ENCODE measurements at regions not wholly inside any gene's neighbourhood (a gene's known extent, or its start where the extent isn't known, plus 50 kb on each side); places are given as distances from the start of the nearest gene placed in this dataset.

DNA sequence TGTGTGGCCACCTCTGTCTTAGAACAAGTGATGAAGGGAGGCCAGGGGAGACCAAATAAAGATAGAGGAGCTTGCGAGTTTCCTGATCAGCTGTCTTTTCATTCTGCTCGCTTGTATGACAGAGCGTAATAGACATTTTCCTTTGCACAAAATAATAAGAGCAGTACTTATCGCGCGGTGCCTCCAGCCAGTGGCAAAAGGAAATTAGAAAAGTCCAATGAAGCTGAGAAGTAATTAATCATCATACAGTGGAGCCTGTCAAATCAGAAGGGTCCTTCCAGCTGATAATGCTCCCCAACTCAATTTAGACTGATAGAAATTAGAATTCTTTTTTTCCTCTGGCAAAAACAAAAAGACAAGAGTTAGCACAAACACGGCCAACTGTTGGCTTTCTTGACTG lies 307.0 kb upstream of the IRX5 start:
- Histone ChIP-seq H3K27me3 (ENCODE audit: control insufficient read depth, insufficient read depth, low read length) (no peaks in the 10 kb centered on the region), H3K4me3 (ENCODE audit: low read depth, low read length) (no peak overlapping the region), H3K4me1 (no peaks in the 10 kb centered on the region), H3K79me2 (no peaks in the 10 kb centered on the region), H3K9ac (no peak overlapping the region), H3K4me2 (ENCODE audit: low read length) (no peak overlapping the region), H3K36me3 (ENCODE audit: control insufficient read depth, insufficient read depth, low read length) (no peaks in the 10 kb centered on the region), H3K9me3 (ENCODE audit: control insufficient read depth, low read length) (no peaks in the 10 kb centered on the region), H3K27ac (no peak overlapping the region), H2AFZ (no peak overlapping the region)
- TF ChIP-seq, protein P1, sequence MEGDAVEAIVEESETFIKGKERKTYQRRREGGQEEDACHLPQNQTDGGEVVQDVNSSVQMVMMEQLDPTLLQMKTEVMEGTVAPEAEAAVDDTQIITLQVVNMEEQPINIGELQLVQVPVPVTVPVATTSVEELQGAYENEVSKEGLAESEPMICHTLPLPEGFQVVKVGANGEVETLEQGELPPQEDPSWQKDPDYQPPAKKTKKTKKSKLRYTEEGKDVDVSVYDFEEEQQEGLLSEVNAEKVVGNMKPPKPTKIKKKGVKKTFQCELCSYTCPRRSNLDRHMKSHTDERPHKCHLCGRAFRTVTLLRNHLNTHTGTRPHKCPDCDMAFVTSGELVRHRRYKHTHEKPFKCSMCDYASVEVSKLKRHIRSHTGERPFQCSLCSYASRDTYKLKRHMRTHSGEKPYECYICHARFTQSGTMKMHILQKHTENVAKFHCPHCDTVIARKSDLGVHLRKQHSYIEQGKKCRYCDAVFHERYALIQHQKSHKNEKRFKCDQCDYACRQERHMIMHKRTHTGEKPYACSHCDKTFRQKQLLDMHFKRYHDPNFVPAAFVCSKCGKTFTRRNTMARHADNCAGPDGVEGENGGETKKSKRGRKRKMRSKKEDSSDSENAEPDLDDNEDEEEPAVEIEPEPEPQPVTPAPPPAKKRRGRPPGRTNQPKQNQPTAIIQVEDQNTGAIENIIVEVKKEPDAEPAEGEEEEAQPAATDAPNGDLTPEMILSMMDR (IDR thresholded peaks at IDR 0.05) = no peak

DNA sequence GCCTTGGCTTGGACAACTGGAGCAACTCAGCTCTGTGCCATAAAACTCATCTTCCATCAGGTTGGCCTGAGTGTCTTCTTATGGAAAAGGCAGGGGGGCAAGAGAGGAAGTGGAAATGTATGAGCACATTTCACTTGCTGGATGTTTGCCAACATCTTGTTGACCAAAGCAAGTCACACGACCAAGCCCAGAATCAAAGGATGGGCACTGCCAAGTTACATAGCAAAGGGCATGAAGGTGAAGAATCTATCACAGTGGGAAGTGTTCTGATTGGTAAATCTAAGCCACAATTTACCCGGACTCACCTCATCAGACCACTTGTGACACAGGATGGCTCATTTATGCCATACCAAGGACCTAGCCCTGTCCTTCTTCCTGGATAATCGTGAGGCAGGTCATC lies 310.5 kb upstream of the IRX5 start:
- H3K27ac ChIP-seq = no peak overlapping the region
- H2AFZ ChIP-seq = no peak overlapping the region
- no peak overlapping the region for H3K9ac ChIP-seq
- H3K9me3 ChIP-seq (ENCODE audit: control insufficient read depth, low read length) = no peaks in the 10 kb centered on the region
- H3K36me3 ChIP-seq (ENCODE audit: control insufficient read depth, insufficient read depth, low read length) = no peaks in the 10 kb centered on the region
- H3K79me2 ChIP-seq = no peaks in the 10 kb centered on the region
- TF ChIP-seq, protein P1 (IDR thresholded peaks at IDR 0.05) = no peak
- H3K4me2 ChIP-seq (ENCODE audit: low read length) = no peak overlapping the region
- H3K4me3 ChIP-seq (ENCODE audit: low read depth, low read length) = no peak overlapping the region
- H3K27me3 ChIP-seq (ENCODE audit: control insufficient read depth, insufficient read depth, low read length) = no peaks in the 10 kb centered on the region
- H3K4me1 ChIP-seq = no peaks in the 10 kb centered on the region

DNA sequence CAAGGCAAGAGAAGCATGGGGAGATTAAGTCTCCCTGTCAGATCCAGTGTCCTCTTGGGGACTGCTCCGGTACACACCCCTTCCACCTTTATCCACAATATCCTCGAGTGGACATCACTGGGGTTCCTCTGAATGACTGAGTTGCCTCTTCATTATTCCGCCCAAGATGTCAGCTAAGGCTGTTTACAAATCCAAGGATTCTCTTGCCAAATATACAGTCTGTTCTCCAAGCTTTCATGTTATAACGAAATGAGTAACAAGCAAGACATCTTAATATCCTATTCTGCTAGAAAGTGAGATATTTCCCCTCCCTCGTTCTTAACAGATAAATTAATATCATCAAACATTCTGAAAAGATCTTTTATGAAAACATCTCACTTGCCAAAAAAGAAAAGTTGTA lies 314.1 kb upstream of the IRX5 start:
- Histone ChIP-seq H3K9me3 (ENCODE audit: control insufficient read depth, low read length) (no peaks in the 10 kb centered on the region), H3K79me2 (no peaks in the 10 kb centered on the region), H3K27ac (no peak overlapping the region), H3K36me3 (ENCODE audit: control insufficient read depth, insufficient read depth, low read length) (no peaks in the 10 kb centered on the region), H2AFZ (no peak overlapping the region), H3K27me3 (ENCODE audit: control insufficient read depth, insufficient read depth, low read length) (no peaks in the 10 kb centered on the region), H3K4me2 (ENCODE audit: low read length) (no peak overlapping the region), H3K4me1 (no peaks in the 10 kb centered on the region), H3K4me3 (ENCODE audit: low read depth, low read length) (no peak overlapping the region), H3K9ac (no peak overlapping the region)
- TF ChIP-seq, protein P1 (IDR thresholded peaks at IDR 0.05) = no peak

DNA sequence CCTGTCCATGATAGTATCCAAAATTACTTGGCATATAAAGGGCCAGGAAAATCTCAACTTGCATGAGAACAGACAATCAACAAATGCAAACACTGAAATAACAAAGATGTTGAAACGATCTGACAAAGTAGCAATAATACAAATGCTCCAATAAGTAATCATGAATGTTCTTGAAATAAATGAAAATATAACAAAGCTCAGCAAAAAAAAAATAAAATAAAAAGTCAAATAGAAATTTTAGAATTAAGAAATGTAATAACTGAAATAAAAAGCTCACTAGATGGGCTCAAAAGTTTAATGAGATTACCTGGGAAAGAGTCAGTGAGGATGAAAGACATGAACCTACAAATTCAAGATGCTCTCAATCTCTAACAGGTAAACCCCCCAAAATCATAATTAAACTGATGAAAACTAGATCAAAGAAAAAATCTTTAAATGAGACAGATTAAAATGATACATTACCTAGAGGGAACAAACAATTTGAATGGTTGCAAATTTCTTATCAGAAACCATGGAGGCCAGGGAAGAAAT lies 319.0 kb upstream of the IRX3 start:
- Histone ChIP-seq H3K79me2 (no peaks in the 10 kb centered on the region), H2AFZ (no peak overlapping the region), H3K9ac (no peak overlapping the region), H3K27ac (no peak overlapping the region), H3K4me1 (no peaks in the 10 kb centered on the region), H3K36me3 (ENCODE audit: control insufficient read depth, insufficient read depth, low read length) (no peaks in the 10 kb centered on the region), H3K4me2 (ENCODE audit: low read length) (no peak overlapping the region), H3K27me3 (ENCODE audit: control insufficient read depth, insufficient read depth, low read length) (no peaks in the 10 kb centered on the region), H3K4me3 (ENCODE audit: low read depth, low read length) (no peak overlapping the region), H3K9me3 (ENCODE audit: control insufficient read depth, low read length) (no peaks in the 10 kb centered on the region)
- TF ChIP-seq, protein P1 (IDR thresholded peaks at IDR 0.05) = no peak

DNA sequence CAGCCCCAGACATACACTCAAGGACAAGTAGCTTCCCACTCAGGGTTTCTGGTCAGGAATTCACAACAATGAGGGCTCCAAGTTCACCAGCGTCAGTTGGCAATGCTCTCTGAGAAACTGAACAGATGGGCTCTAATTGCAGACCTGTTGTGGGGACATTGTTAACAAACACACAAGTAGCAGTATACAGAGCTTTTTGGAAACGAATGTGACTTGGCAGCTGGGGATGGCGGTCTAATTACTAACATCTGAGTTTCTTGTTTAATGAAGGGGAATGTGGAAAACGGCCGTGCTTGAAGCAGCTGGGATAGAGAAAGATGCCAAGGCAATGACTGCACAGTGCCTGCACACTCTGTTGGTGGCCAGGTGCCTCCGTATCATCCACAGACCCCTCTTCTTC lies 316.1 kb upstream of the IRX3 start:
- H3K4me3 ChIP-seq (ENCODE audit: low read depth, low read length) = no peak overlapping the region
- H3K27ac ChIP-seq = no peak overlapping the region
- no peak overlapping the region for H2AFZ ChIP-seq
- TF ChIP-seq, protein P1 (IDR thresholded peaks at IDR 0.05) = no peak
- no peaks in the 10 kb centered on the region for H3K79me2 ChIP-seq
- H3K4me1 ChIP-seq = peaks cover under 1% of the 10 kb centered on the region
- no peak overlapping the region for H3K9ac ChIP-seq
- H3K27me3 ChIP-seq (ENCODE audit: control insufficient read depth, insufficient read depth, low read length) = no peaks in the 10 kb centered on the region
- H3K9me3 ChIP-seq (ENCODE audit: control insufficient read depth, low read length) = no peaks in the 10 kb centered on the region
- no peaks in the 10 kb centered on the region for H3K36me3 ChIP-seq (ENCODE audit: control insufficient read depth, insufficient read depth, low read length)
- no peak overlapping the region for H3K4me2 ChIP-seq (ENCODE audit: low read length)
